VCaP (cell line): ENCODE measurements at regions not wholly inside any gene's neighbourhood (a gene's known extent, or its start where the extent isn't known, plus 50 kb on each side); places are given as distances from the start of the nearest gene placed in this dataset.

Experiments
- H3K27ac ChIP-seq: fragments of 450-650 bp; 2 replicates; pipeline ENCODE4 v1.5.1; 2017
- TF ChIP-seq, protein P1 (sequence below): fragments of 450-650 bp; conservative IDR thresholded peaks from 2 replicates; pipeline ENCODE4 v1.5.1; 2017; ENCODE audit warnings: mild to moderate bottlenecking, moderate library complexity

DNA sequence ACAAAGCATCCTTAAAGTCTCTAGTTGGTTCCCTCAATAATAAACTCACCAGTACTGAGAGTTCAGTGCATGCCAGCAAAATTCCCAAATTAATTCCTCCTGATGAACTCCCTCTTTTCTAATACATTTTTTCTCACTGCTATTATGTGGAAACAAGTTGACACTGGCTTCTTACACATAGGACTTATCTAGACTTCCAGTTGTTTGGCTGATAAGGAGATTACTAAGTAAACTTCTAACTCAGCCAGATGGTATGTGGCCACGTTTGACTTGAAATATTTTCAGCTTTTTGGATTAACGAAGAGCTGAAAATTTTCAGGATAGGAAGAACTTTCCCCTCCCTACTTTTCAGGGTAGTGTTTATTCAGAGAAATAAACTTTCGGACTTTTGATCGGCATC is 1154.2 kb upstream of the TENM4 start:
- no peak overlapping the region for H3K27ac ChIP-seq
- TF ChIP-seq, protein P1, sequence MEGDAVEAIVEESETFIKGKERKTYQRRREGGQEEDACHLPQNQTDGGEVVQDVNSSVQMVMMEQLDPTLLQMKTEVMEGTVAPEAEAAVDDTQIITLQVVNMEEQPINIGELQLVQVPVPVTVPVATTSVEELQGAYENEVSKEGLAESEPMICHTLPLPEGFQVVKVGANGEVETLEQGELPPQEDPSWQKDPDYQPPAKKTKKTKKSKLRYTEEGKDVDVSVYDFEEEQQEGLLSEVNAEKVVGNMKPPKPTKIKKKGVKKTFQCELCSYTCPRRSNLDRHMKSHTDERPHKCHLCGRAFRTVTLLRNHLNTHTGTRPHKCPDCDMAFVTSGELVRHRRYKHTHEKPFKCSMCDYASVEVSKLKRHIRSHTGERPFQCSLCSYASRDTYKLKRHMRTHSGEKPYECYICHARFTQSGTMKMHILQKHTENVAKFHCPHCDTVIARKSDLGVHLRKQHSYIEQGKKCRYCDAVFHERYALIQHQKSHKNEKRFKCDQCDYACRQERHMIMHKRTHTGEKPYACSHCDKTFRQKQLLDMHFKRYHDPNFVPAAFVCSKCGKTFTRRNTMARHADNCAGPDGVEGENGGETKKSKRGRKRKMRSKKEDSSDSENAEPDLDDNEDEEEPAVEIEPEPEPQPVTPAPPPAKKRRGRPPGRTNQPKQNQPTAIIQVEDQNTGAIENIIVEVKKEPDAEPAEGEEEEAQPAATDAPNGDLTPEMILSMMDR: no peak

DNA sequence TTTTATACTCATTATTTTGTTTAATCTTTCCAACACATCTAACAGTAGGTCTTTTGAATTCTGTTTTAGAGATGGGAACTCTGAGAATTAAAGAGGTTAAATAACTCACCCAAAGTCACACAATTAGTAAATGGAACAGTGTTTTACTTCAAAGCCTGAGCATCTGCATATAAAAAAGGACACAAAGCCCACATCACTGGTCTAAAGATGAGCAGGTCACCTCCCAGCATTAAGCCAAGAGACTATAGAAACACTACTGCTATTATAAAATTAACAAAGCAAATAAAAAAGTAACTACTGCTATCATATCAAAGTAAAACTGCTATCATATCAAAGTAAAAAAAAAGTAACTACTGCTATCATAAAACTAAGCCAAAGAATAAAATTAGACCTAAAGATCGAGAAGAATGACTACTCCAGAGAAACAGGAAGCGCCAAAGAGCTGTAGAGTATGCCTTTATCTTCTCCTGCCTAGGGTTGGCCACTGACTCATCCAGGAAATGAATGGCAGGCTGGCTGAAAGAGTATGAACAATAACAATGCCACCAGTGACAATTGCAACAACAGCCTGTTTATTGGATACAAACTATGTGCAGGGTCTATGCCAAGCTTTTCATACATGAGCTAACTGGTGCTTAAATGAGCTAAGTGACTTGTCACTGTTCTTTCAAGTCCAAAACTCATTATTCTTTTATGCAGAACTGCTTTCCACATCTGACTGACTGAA is 1153.0 kb upstream of the TENM4 start:
- TF ChIP-seq, protein P1: no peak

DNA sequence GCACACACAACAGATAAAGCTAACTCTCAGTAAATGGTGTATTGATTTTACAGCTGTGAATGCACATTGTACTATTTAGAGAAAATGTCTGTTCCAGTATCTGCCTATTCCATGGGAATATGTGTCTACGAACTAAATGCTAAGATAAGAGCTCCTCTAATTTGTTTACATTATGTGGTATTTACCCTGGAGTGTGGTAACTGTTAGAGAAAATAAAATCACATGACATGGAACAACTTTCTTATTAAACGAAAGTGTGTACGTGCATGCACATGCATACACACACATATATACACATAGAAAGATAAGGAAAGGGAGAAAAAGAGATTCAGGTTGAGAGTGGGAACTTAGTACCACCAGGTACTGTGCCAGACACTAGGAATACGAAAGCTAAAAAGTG is 1151.7 kb upstream of the TENM4 start:
- TF ChIP-seq, protein P1: no peak
- no peak overlapping the region for H3K27ac ChIP-seq

More for the DNA sequence above, 1153.0 kb upstream of the TENM4 start:
- no peak overlapping the region for H3K27ac ChIP-seq

DNA sequence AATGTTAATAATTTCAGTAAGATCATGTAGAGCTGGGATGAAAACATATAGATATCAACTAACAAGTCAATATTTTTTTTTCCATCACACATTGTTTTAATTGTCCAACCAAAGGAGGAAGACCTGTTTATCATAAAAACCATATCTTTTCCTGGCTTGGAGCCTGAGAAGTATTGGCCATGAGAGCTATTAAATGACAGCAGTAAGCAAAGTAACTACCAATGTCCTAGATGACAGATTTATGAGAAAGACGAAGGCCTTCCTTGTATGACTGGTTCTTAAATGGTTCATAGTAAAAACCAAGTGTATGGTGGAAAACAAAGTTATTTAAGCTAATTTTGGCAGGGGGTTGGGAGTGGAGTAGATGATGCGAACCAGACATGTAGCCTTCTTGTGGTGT is 1147.1 kb upstream of the TENM4 start:
- TF ChIP-seq, protein P1: no peak
- peak overlapping the region; percentile 70 for H3K27ac ChIP-seq

DNA sequence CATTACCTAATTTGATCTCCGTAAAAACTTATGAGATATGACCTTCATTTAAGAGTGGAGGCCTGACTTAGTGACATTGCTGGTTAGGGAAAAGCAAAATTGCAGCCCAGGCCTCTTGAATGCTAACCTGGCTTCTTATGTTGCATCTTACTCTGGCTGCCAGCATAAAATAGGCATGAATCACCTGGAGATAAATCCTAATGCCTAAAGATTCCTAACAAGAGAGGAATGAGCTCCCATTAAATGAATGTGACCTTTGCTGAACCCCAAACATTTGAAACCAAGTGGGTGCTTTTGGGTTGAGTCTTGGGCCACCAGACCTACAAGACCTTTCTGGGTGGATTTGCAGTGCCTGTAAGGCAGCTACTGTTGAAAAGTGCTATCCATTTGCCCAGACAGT is 1145.6 kb upstream of the TENM4 start:
- TF ChIP-seq, protein P1: no peak
- H3K27ac ChIP-seq: peak overlapping the region; percentile 70

DNA sequence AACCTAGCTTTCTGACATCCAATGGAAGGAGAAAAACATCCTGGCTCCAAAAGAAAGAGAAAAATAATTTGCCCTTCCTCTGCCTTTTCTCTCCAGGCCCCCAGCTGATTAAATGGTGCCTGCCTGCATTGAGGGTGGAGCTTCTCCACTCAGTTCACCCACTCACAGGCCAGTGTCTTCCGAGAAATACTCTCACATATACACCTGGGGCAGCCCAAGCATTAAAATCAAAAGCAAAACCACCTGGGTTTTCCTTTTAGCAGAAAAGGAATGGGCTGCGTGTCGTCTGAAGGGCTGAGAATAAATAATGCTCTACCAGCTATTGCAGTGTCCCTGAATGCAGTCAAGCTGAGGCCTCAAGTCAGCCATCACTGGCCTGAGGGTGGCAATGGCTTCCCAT is 1143.8 kb upstream of the TENM4 start:
- TF ChIP-seq, protein P1: no peak
- H3K27ac ChIP-seq: no peak overlapping the region

DNA sequence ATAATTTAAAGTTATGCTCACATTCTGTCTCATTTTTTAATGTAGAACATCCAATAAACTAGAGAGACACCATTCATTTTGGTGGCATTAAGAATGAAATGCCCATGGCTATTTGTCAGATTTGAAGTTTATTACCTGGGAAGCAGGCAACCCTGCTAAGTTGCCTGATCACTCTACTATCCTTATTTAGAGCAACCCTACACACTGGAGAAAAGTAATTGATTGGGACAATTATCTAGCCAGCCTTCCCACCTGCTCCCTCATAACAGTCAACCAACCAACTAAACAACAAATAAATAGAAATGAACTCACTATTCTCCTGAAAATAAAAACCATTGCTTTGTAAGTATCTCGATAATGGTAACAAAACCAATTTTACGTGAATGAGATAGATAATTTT is 1129.0 kb upstream of the TENM4 start:
- H3K27ac ChIP-seq: no peak overlapping the region
- TF ChIP-seq, protein P1: no peak
